ENCODE measurements at regions not wholly inside any gene's neighbourhood (a gene's known extent, or its start where the extent isn't known, plus 50 kb on each side); places are given as distances from the start of the nearest gene placed in this dataset.

DNA sequence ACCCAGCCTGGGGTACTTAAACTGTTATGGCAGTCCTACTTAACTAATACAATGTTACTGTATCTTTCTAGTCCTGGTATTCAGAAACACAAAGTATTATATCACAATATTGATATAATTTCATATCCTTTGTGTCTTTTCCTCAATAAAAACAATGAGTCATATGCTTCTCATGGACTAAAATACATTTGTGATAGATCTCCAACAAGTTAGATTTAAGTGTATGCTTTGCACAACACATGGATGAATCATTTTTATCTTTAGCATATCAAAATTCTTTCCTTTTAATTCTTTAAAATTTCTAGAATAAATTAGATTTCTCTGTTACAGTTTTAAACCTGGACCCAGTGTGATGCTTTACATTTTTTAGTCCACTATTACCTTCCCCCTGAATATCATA is 1357.8 kb upstream of the ATXN8OS start:
- Histone ChIP-seq H3K9me3 (no peaks in the 10 kb centered on the region), H3K36me3 (no peaks in the 10 kb centered on the region), H3K4me3 (replicated peaks in 1 of 3) (no peak overlapping the region), H3K4me1 (no peaks in the 10 kb centered on the region), H3K27me3 (no peaks in the 10 kb centered on the region), H3K27ac (no peak overlapping the region)
- TF ChIP-seq, protein P1, sequence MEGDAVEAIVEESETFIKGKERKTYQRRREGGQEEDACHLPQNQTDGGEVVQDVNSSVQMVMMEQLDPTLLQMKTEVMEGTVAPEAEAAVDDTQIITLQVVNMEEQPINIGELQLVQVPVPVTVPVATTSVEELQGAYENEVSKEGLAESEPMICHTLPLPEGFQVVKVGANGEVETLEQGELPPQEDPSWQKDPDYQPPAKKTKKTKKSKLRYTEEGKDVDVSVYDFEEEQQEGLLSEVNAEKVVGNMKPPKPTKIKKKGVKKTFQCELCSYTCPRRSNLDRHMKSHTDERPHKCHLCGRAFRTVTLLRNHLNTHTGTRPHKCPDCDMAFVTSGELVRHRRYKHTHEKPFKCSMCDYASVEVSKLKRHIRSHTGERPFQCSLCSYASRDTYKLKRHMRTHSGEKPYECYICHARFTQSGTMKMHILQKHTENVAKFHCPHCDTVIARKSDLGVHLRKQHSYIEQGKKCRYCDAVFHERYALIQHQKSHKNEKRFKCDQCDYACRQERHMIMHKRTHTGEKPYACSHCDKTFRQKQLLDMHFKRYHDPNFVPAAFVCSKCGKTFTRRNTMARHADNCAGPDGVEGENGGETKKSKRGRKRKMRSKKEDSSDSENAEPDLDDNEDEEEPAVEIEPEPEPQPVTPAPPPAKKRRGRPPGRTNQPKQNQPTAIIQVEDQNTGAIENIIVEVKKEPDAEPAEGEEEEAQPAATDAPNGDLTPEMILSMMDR (IDR thresholded peaks at IDR 0.05): no peak
- no peak for TF ChIP-seq POLR2A (IDR thresholded peaks at IDR 0.05)
- intact Hi-C loops (cut with DNase I): no loop called here
- DNase-seq: no peak

DNA sequence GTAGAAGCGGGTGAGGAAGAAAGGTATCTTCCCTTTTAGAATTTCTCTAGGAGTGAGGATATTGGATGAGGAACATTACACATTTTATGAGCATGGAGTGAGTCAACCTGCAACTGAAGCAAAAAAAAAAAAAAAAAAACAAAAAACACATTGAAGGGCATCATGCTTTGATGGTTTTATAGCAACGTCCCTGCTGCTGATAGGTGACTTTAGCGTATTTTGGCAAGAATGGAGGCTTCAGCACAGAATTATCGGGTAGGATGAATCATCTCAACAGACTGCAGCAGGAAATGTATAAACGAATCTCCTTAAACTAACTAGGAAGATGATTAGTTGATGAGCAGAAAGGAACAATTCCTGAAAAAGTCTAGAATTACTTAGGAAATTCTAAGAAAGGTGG is 1359.6 kb upstream of the ATXN8OS start:
- Histone ChIP-seq H3K4me1 (no peaks in the 10 kb centered on the region), H3K4me3 (replicated peaks in 1 of 3) (no peak overlapping the region), H3K9me3 (no peaks in the 10 kb centered on the region), H3K36me3 (no peaks in the 10 kb centered on the region), H3K27ac (no peak overlapping the region), H3K27me3 (no peaks in the 10 kb centered on the region)
- WGBS, 2 donors: 83 to 86% methylated on average over 5 of the region's 5 CpGs
- intact Hi-C loops (cut with DNase I): no loop called here
- no peak for DNase-seq
- no peak for TF ChIP-seq POLR2A (IDR thresholded peaks at IDR 0.05)
- TF ChIP-seq, protein P1 (IDR thresholded peaks at IDR 0.05): no peak

DNA sequence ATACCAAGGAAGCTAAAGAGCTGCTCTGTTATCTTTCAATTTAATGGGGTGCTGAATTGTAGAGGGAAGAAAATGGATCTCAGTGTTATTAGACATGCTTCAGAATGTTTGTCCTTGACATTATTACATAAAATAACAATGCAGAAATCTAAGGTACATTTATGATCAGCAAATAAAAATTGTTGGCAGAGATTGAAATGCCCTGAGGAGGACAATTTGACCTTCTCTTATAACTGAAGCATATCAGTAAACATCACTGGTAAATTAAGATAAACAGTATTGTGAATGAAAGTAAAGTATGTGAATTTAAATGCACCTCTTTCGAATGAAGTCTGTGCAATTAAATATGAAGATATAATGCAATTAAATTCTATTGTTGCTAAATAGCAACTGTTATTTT is 1362.1 kb upstream of the ATXN8OS start:
- no peak for DNase-seq
- no peaks in the 10 kb centered on the region for H3K4me1 ChIP-seq
- no peak overlapping the region for H3K4me3 ChIP-seq (replicated peaks in 1 of 3)
- H3K27ac ChIP-seq: no peak overlapping the region
- 87 to 88% methylated on average over 1 of the region's 1 CpG for WGBS, 2 donors
- TF ChIP-seq POLR2A (IDR thresholded peaks at IDR 0.05): no peak
- TF ChIP-seq, protein P1 (IDR thresholded peaks at IDR 0.05): no peak
- no peaks in the 10 kb centered on the region for H3K36me3 ChIP-seq
- intact Hi-C loops (cut with DNase I): no loop called here
- H3K9me3 ChIP-seq: no peaks in the 10 kb centered on the region
- H3K27me3 ChIP-seq: no peaks in the 10 kb centered on the region

DNA sequence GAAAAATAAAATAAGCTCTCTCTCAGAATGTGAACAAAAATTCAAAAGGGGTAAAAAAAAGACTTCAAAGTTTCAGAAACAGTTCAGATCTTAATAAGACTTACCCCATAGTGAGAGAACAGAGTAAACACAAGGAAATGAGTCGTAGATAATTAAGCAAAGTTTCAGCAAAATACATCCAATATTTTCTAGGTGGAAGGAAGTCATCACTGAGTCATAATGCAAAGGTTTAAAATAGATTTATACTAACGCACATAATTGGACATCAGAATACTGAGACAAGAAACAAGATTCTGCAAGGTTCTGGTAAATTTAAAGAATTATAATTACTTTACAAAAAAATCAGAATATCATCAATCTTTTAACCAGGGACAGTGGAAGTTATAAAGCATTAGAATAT is 1370.7 kb upstream of the ATXN8OS start:
- Histone ChIP-seq H3K9me3 (no peaks in the 10 kb centered on the region), H3K27ac (no peak overlapping the region), H3K27me3 (no peaks in the 10 kb centered on the region), H3K4me3 (replicated peaks in 1 of 3) (no peak overlapping the region), H3K36me3 (no peaks in the 10 kb centered on the region), H3K4me1 (no peaks in the 10 kb centered on the region)
- intact Hi-C loops (cut with DNase I): no loop called here
- 45 to 54% methylated on average over 2 of the region's 2 CpGs for WGBS, 2 donors
- no peak for DNase-seq
- no peak for TF ChIP-seq POLR2A (IDR thresholded peaks at IDR 0.05)
- TF ChIP-seq, protein P1 (IDR thresholded peaks at IDR 0.05): no peak

DNA sequence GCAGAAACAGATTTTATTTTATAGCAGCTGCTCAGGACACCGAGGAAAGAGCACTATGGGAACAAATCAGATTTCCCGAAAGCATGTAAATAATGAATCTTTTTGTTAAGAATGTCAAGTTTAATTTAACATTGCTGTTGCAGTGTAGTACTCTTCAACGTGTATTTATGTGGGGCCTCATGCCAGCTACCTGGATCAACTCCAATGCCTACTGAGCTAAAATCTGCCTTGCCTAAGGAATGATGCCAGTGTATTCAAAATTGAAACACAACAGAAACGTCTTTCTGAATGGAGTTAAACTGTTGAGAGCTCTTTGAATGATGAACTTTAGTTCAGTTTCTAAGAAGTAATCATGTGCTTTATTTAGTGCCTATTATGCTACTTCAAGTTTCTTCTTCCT is 1379.8 kb upstream of the ATXN8OS start:
- WGBS, 2 donors: 47 to 48% methylated on average over 4 of the region's 4 CpGs
- intact Hi-C loops (cut with DNase I): no loop called here
- TF ChIP-seq POLR2A (IDR thresholded peaks at IDR 0.05): no peak
- TF ChIP-seq, protein P1 (IDR thresholded peaks at IDR 0.05): no peak
- Histone ChIP-seq H3K36me3 (no peaks in the 10 kb centered on the region), H3K27ac (no peak overlapping the region), H3K4me3 (replicated peaks in 1 of 3) (no peak overlapping the region), H3K4me1 (no peaks in the 10 kb centered on the region), H3K27me3 (no peaks in the 10 kb centered on the region), H3K9me3 (no peaks in the 10 kb centered on the region)
- no peak for DNase-seq
